Stimulated activated effector memory CD8-positive, alpha-beta T cell treated with anti-CD3 and anti-CD28 coated beads, Interleukin-12 subunit alpha, Interleukin-12 subunit beta, amount 100 ng/mL, for 72 hours (primary cell): ENCODE measurements at regions not wholly inside any gene's neighbourhood (a gene's known extent, or its start where the extent isn't known, plus 50 kb on each side); places are given as distances from the start of the nearest gene placed in this dataset.
"Not testable (repeated sequence)": the region's sequence is repeated elsewhere in the genome, so short reads cannot be mapped to it uniquely, and the experiment has no call there.

Experiments
- ATAC-seq: fragments of 150-1000 bp; cut with Tn5 transposase; 2 replicates; pipeline ENCODE4 v1.10.0; 2021
- DNase-seq, 2 donors: peaks; one replicate each; pipeline ENCODE4 v3.0.0; 2021 to 2022; ENCODE audit warnings: low spot score in 2 of 2
- H3K27ac Mint-ChIP-seq: one replicate; pipeline ENCODE4 v1.8.0; 2022; ENCODE audit warnings: mild to moderate bottlenecking, mixed read lengths
- H3K36me3 Mint-ChIP-seq: one replicate; pipeline ENCODE4 v1.8.0; 2022; ENCODE audit warnings: mild to moderate bottlenecking, mixed read lengths
- H3K4me1 Mint-ChIP-seq: one replicate; pipeline ENCODE4 v1.8.0; 2022; ENCODE audit warnings: mixed read lengths
- H3K4me3 Mint-ChIP-seq: one replicate; pipeline ENCODE4 v1.8.0; 2022; ENCODE audit warnings: mild to moderate bottlenecking, mixed read lengths
- H3K9me3 Mint-ChIP-seq: one replicate; pipeline ENCODE4 v1.8.0; 2022; ENCODE audit warnings: mixed read lengths

GRCh38 chr6:133131621-133132465 lies 109.3 kb upstream of the EYA4 start:
- Mint-ChIP-seq H3K4me3 (no peak overlapping the region), H3K36me3 (no peaks in the 10 kb centered on the region), H3K27ac (no peak overlapping the region), H3K4me1 (no peaks in the 10 kb centered on the region), H3K9me3 (peaks cover 2% of the 10 kb centered on the region)
- DNase-seq (no peak), ATAC-seq (no peak)

- DNase-seq (no peak), ATAC-seq (no peak)
- no peaks in the 10 kb centered on the region for H3K9me3 Mint-ChIP-seq
- H3K27ac Mint-ChIP-seq: no peak overlapping the region
- no peaks in the 10 kb centered on the region for H3K4me1 Mint-ChIP-seq
- no peak overlapping the region for H3K4me3 Mint-ChIP-seq
- no peaks in the 10 kb centered on the region for H3K36me3 Mint-ChIP-seq
These were observed 108.6 kb upstream of the EYA4 start for GRCh38 chr6:133132466-133132971.

- peaks cover 4% of the 10 kb centered on the region for H3K9me3 Mint-ChIP-seq
- H3K27ac Mint-ChIP-seq: no peak overlapping the region
- no peaks in the 10 kb centered on the region for H3K36me3 Mint-ChIP-seq
- H3K4me1 Mint-ChIP-seq: no peaks in the 10 kb centered on the region
- no peak overlapping the region for H3K4me3 Mint-ChIP-seq
- DNase-seq (no peak), ATAC-seq (no peak)
These were observed 104.8 kb upstream of the EYA4 start for GRCh38 chr6:133136177-133136880.

- not testable (repeated sequence) for H3K36me3 Mint-ChIP-seq, H3K27ac Mint-ChIP-seq, H3K4me3 Mint-ChIP-seq, H3K9me3 Mint-ChIP-seq, ATAC-seq, DNase-seq, H3K4me1 Mint-ChIP-seq
These were observed 93.5 kb upstream of the EYA4 start for GRCh38 chr6:133147470-133148184.

GRCh38 chr6:133156689-133157088 lies 84.5 kb upstream of the EYA4 start:
- ATAC-seq: no peak
- Mint-ChIP-seq H3K9me3 (peaks cover 2% of the 10 kb centered on the region), H3K27ac (no peak overlapping the region), H3K36me3 (no peaks in the 10 kb centered on the region), H3K4me3 (no peak overlapping the region), H3K4me1 (no peaks in the 10 kb centered on the region)
- no peak for DNase-seq

- ATAC-seq (no peak), DNase-seq (no peak)
- no peaks in the 10 kb centered on the region for H3K36me3 Mint-ChIP-seq
- H3K27ac Mint-ChIP-seq: no peak overlapping the region
- H3K4me1 Mint-ChIP-seq: no peaks in the 10 kb centered on the region
- no peak overlapping the region for H3K4me3 Mint-ChIP-seq
- peaks cover 2% of the 10 kb centered on the region for H3K9me3 Mint-ChIP-seq
These were observed 83.2 kb upstream of the EYA4 start for GRCh38 chr6:133157995-133158394.

- DNase-seq (no peak), ATAC-seq (no peak)
- Mint-ChIP-seq H3K4me3 (no peak overlapping the region), H3K9me3 (no peaks in the 10 kb centered on the region), H3K4me1 (no peaks in the 10 kb centered on the region), H3K36me3 (no peaks in the 10 kb centered on the region), H3K27ac (no peak overlapping the region)
These were observed 81.8 kb upstream of the EYA4 start for GRCh38 chr6:133159255-133159795.

GRCh38 chr6:133160536-133160935 lies 80.6 kb upstream of the EYA4 start:
- no peak overlapping the region for H3K4me3 Mint-ChIP-seq
- DNase-seq: no peak
- H3K9me3 Mint-ChIP-seq: no peaks in the 10 kb centered on the region
- no peak overlapping the region for H3K27ac Mint-ChIP-seq
- H3K4me1 Mint-ChIP-seq: no peaks in the 10 kb centered on the region
- no peak for ATAC-seq
- H3K36me3 Mint-ChIP-seq: no peaks in the 10 kb centered on the region

- ATAC-seq: no peak
- DNase-seq: no peak
These were observed 75.9 kb upstream of the EYA4 start for GRCh38 chr6:133165235-133165634.

GRCh38 chr6:133166766-133167165 lies 74.4 kb upstream of the EYA4 start:
- DNase-seq (no peak), ATAC-seq (no peak)
- Mint-ChIP-seq H3K27ac (no peak overlapping the region), H3K4me3 (no peak overlapping the region), H3K36me3 (no peaks in the 10 kb centered on the region), H3K9me3 (peaks cover 2% of the 10 kb centered on the region), H3K4me1 (no peaks in the 10 kb centered on the region)

More at GRCh38 chr6:133165235-133165634, 75.9 kb upstream of the EYA4 start:
- no peaks in the 10 kb centered on the region for H3K36me3 Mint-ChIP-seq
- H3K4me3 Mint-ChIP-seq: no peak overlapping the region
- no peaks in the 10 kb centered on the region for H3K4me1 Mint-ChIP-seq
- peaks cover 2% of the 10 kb centered on the region for H3K9me3 Mint-ChIP-seq
- no peak overlapping the region for H3K27ac Mint-ChIP-seq

GRCh38 chr6:133169901-133170300 lies 71.3 kb upstream of the EYA4 start:
- ATAC-seq (no peak), DNase-seq (no peak)
- H3K4me1 Mint-ChIP-seq: no peaks in the 10 kb centered on the region
- no peaks in the 10 kb centered on the region for H3K36me3 Mint-ChIP-seq
- no peak overlapping the region for H3K4me3 Mint-ChIP-seq
- H3K27ac Mint-ChIP-seq: no peak overlapping the region
- peaks cover 2% of the 10 kb centered on the region for H3K9me3 Mint-ChIP-seq

- Mint-ChIP-seq H3K4me1 (no peaks in the 10 kb centered on the region), H3K36me3 (no peaks in the 10 kb centered on the region), H3K9me3 (peaks cover 2% of the 10 kb centered on the region), H3K4me3 (no peak overlapping the region), H3K27ac (no peak overlapping the region)
- DNase-seq: no peak
- ATAC-seq: no peak
These were observed 70.6 kb upstream of the EYA4 start for GRCh38 chr6:133170602-133171001.

GRCh38 chr6:133171989-133172604 lies 69.1 kb upstream of the EYA4 start:
- Mint-ChIP-seq H3K27ac (no peak overlapping the region), H3K36me3 (no peaks in the 10 kb centered on the region), H3K4me3 (no peak overlapping the region), H3K4me1 (no peaks in the 10 kb centered on the region), H3K9me3 (no peaks in the 10 kb centered on the region)
- ATAC-seq (peak; percentile 47), DNase-seq (no peak)

GRCh38 chr6:133173276-133173675 lies 67.9 kb upstream of the EYA4 start:
- Mint-ChIP-seq H3K9me3 (no peaks in the 10 kb centered on the region), H3K4me1 (no peaks in the 10 kb centered on the region), H3K27ac (no peak overlapping the region), H3K36me3 (no peaks in the 10 kb centered on the region), H3K4me3 (no peak overlapping the region)
- DNase-seq: no peak
- peak; percentile 39 for ATAC-seq

- ATAC-seq: no peak
- no peak overlapping the region for H3K27ac Mint-ChIP-seq
- no peaks in the 10 kb centered on the region for H3K4me1 Mint-ChIP-seq
- no peaks in the 10 kb centered on the region for H3K9me3 Mint-ChIP-seq
- DNase-seq: no peak
- no peak overlapping the region for H3K4me3 Mint-ChIP-seq
- H3K36me3 Mint-ChIP-seq: no peaks in the 10 kb centered on the region
These were observed 61.7 kb upstream of the EYA4 start for GRCh38 chr6:133179481-133179880.
